ENCODE measurements at regions not wholly inside any gene's neighbourhood (a gene's known extent, or its start where the extent isn't known, plus 50 kb on each side); places are given as distances from the start of the nearest gene placed in this dataset.
"Not testable (repeated sequence)": the region's sequence is repeated elsewhere in the genome, so short reads cannot be mapped to it uniquely, and the experiment has no call there.

DNA sequence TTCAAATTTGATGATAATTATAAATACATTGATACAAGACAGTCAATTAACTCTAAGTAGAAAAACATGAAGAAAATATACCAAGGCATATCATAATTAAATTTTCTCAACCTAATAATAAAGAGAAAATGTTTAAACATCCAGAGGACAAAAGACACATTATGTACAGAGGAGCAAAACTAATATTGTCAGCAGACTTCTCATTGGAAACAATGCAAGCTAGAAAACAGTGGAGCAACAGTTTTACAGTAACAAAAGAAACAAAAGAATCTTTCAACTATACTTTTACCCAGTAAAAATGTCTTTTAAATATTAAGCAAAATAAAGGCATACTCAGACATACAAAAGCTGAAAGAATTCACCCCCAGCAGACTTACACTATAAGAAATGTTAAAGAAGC, 238.0 kb downstream of the TMA16 start:
- H3K27ac Mint-ChIP-seq, result no peak overlapping the region

DNA sequence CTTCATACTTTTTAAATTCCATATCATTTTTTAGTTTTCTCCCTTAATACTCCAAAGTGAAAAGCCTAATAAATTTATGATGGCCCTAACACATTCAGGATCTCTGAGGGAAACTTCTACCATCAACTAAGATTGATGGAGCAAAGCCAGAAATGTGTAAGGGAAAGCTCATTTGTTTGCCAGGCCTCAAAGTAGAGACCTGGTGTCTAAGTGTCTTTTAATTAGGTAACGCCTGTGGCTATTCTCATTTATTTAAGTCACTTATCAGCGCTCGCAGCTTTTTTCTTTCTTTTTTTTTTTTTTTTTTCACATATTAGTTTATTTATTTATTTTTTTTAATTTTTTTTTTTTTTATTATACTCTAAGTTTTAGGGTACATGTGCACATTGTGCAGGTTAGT, 242.4 kb downstream of the TMA16 start:
- Mint-ChIP-seq H3K9me3 (no peaks in the 10 kb centered on the region), H3K27me3 (ENCODE audit: insufficient read depth) (no peaks in the 10 kb centered on the region), H3K4me1 (ENCODE audit: low read depth) (no peaks in the 10 kb centered on the region), H3K4me3 (no peak overlapping the region), H3K36me3 (ENCODE audit: low read depth) (no peaks in the 10 kb centered on the region), H3K27ac (no peak overlapping the region)
- DNase-seq, result no peak
- TF ChIP-seq, protein P1, sequence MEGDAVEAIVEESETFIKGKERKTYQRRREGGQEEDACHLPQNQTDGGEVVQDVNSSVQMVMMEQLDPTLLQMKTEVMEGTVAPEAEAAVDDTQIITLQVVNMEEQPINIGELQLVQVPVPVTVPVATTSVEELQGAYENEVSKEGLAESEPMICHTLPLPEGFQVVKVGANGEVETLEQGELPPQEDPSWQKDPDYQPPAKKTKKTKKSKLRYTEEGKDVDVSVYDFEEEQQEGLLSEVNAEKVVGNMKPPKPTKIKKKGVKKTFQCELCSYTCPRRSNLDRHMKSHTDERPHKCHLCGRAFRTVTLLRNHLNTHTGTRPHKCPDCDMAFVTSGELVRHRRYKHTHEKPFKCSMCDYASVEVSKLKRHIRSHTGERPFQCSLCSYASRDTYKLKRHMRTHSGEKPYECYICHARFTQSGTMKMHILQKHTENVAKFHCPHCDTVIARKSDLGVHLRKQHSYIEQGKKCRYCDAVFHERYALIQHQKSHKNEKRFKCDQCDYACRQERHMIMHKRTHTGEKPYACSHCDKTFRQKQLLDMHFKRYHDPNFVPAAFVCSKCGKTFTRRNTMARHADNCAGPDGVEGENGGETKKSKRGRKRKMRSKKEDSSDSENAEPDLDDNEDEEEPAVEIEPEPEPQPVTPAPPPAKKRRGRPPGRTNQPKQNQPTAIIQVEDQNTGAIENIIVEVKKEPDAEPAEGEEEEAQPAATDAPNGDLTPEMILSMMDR (IDR thresholded peaks at IDR 0.05), result no peak

More for the DNA sequence above, 238.0 kb downstream of the TMA16 start:
- TF ChIP-seq, protein P1 (IDR thresholded peaks at IDR 0.05), result no peak
- H3K4me1 Mint-ChIP-seq (ENCODE audit: low read depth), result no peaks in the 10 kb centered on the region
- DNase-seq, result no peak
- H3K36me3 Mint-ChIP-seq (ENCODE audit: low read depth), result no peaks in the 10 kb centered on the region; the same call in 1 of the 2 replicates
- no peaks in the 10 kb centered on the region for H3K27me3 Mint-ChIP-seq (ENCODE audit: insufficient read depth)
- H3K4me3 Mint-ChIP-seq, result no peak overlapping the region
- H3K9me3 Mint-ChIP-seq, result peaks cover 15% of the 10 kb centered on the region

DNA sequence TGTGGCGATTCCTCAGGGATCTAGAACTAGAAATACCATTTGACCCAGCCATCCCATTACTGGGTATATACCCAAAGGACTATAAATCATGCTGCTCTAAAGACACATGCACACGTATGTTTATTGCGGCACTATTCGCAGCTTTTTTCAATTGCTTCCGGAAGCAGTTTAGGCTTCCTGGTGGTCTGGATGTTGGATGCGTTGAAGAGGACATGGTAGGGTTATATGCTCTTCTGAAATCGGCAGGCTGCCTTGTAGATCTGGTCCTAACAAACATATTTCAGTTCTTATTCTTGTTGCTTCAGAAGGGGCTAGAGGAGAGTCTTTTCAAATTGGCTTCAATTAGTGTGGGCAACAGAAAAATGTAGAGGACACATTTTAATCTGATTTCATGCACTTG, 243.4 kb downstream of the TMA16 start:
- not testable (repeated sequence) for H3K36me3 Mint-ChIP-seq (ENCODE audit: low read depth); H3K4me3 Mint-ChIP-seq; H3K27me3 Mint-ChIP-seq (ENCODE audit: insufficient read depth); H3K27ac Mint-ChIP-seq; H3K9me3 Mint-ChIP-seq; H3K4me1 Mint-ChIP-seq (ENCODE audit: low read depth); DNase-seq

DNA sequence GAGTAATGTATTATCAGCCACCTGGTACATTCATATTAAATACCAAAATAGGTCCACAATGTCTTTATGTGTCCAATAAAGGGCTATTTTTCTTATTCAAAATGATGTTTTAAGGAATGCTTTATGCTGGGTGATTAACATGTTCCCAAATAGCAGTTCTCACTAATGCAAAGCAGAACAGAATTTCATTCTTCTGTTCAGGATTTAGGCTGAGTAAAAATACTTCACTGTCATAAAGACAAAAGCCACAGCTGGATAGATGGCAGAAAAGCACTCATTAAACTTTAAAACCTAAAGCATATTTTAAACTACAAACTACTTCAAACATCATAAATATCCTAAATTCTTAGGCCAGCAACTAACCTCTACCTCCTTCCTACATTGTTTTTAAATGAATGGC, 244.0 kb downstream of the TMA16 start:
- TF ChIP-seq, protein P1 (IDR thresholded peaks at IDR 0.05), result no peak
- H3K9me3 Mint-ChIP-seq, result no peaks in the 10 kb centered on the region; the same call in 1 of the 2 replicates
- DNase-seq, result no peak
- H3K27me3 Mint-ChIP-seq (ENCODE audit: insufficient read depth), result no peaks in the 10 kb centered on the region; the same call in 1 of the 2 replicates
- H3K4me3 Mint-ChIP-seq, result no peak overlapping the region
- no peaks in the 10 kb centered on the region for H3K4me1 Mint-ChIP-seq (ENCODE audit: low read depth)
- no peaks in the 10 kb centered on the region for H3K36me3 Mint-ChIP-seq (ENCODE audit: low read depth)
- H3K27ac Mint-ChIP-seq, result no peak overlapping the region

DNA sequence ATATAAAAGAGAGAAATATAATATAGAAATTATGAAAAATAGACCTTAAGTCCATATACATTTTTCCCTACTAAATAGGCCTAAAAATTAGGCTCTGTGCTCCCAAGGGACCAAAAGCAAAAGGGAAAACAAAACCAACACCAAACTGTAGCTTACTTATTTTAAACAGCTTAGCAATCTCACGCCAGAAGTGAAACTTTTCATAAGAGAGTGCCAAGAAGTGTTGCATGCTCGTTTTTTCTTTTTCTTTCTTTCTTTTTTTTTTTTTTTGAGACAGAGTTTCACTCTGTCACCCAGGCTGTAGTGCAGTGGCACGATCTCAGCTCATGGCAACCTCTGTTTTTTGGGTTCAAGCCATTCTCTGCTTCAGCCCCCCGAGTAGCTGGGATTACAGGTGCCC, 250.4 kb downstream of the TMA16 start:
- TF ChIP-seq, protein P1 (IDR thresholded peaks at IDR 0.05), result no peak
- no peak for DNase-seq
- peaks cover 14% of the 10 kb centered on the region; the same call in 1 of the 2 replicates for H3K4me1 Mint-ChIP-seq (ENCODE audit: low read depth)
- H3K36me3 Mint-ChIP-seq (ENCODE audit: low read depth), result no peaks in the 10 kb centered on the region
- H3K9me3 Mint-ChIP-seq, result peaks cover 16% of the 10 kb centered on the region
- no peak overlapping the region for H3K4me3 Mint-ChIP-seq
- H3K27me3 Mint-ChIP-seq (ENCODE audit: insufficient read depth), result peaks cover 3% of the 10 kb centered on the region
- H3K27ac Mint-ChIP-seq, result no peak overlapping the region

GRCh38 chr4:163747293-163747692, 252.8 kb downstream of the TMA16 start:
- Mint-ChIP-seq H3K9me3 (peaks cover 16% of the 10 kb centered on the region), H3K27me3 (ENCODE audit: insufficient read depth) (peaks cover 3% of the 10 kb centered on the region), H3K4me3 (no peak overlapping the region), H3K27ac (no peak overlapping the region), H3K4me1 (ENCODE audit: low read depth) (peaks cover 14% of the 10 kb centered on the region; the same call in 1 of the 2 replicates), H3K36me3 (ENCODE audit: low read depth) (no peaks in the 10 kb centered on the region)
- TF ChIP-seq, protein P1 (IDR thresholded peaks at IDR 0.05), result no peak
- no peak for DNase-seq
